GM21737 (cell line): ENCODE measurements at regions not wholly inside any gene's neighbourhood (a gene's known extent, or its start where the extent isn't known, plus 50 kb on each side); places are given as distances from the start of the nearest gene placed in this dataset.

Experiments
- ATAC-seq: cut with Tn5 transposase; IDR thresholded peaks from one replicate; pipeline ENCODE4 v1.9.1; 2021; ENCODE audit warnings: mild to moderate bottlenecking, moderate library complexity; ENCODE audit not compliant: unreplicated experiment

- ATAC-seq = no peak
Observed at GRCh38 chr13:102993348-102993747, 72.9 kb downstream of the SLC10A2 start.

GRCh38 chr13:102984210-102984609 lies 82.0 kb downstream of the SLC10A2 start:
- ATAC-seq = no peak

- no peak for ATAC-seq
Observed at GRCh38 chr13:102983496-102983895, 82.7 kb downstream of the SLC10A2 start.

- ATAC-seq = no peak
Observed at GRCh38 chr13:102980331-102980982, 85.8 kb downstream of the SLC10A2 start.

- no peak for ATAC-seq
Observed at GRCh38 chr13:102978168-102978567, 88.0 kb downstream of the SLC10A2 start.

- no peak for ATAC-seq
Observed at GRCh38 chr13:102977471-102977870, 88.7 kb downstream of the SLC10A2 start.

GRCh38 chr13:102974317-102975087 lies 91.7 kb downstream of the SLC10A2 start:
- ATAC-seq = no peak

- no peak for ATAC-seq
Observed at GRCh38 chr13:102972191-102972590, 94.0 kb downstream of the SLC10A2 start.

GRCh38 chr13:102970542-102970941 lies 95.7 kb downstream of the SLC10A2 start:
- ATAC-seq = peak; percentile 96

GRCh38 chr13:102968572-102969228 lies 97.5 kb downstream of the SLC10A2 start:
- no peak for ATAC-seq

- ATAC-seq = no peak
Observed at GRCh38 chr13:102965802-102966201, 100.4 kb downstream of the SLC10A2 start.

GRCh38 chr13:102962430-102962829 lies 103.8 kb downstream of the SLC10A2 start:
- no peak for ATAC-seq

GRCh38 chr13:102960959-102961358 lies 105.3 kb downstream of the SLC10A2 start:
- no peak for ATAC-seq

GRCh38 chr13:102956449-102956848 lies 109.8 kb downstream of the SLC10A2 start:
- no peak for ATAC-seq

GRCh38 chr13:102954350-102954749 lies 108.5 kb downstream of the ERCC5 start:
- no peak for ATAC-seq

- no peak for ATAC-seq
Observed at GRCh38 chr13:102951808-102952207, 106.0 kb downstream of the ERCC5 start.

- ATAC-seq = no peak
Observed at GRCh38 chr13:102947745-102948405, 102.0 kb downstream of the ERCC5 start.

GRCh38 chr13:102945886-102946285 lies 100.1 kb downstream of the ERCC5 start:
- no peak for ATAC-seq

GRCh38 chr13:102945324-102945815 lies 99.5 kb downstream of the ERCC5 start:
- ATAC-seq = no peak

GRCh38 chr13:102944821-102945220 lies 99.0 kb downstream of the ERCC5 start:
- no peak for ATAC-seq

- ATAC-seq = no peak
Observed at GRCh38 chr13:102940770-102941169, 94.9 kb downstream of the ERCC5 start.
